B cell (primary cell): ENCODE measurements at regions not wholly inside any gene's neighbourhood (a gene's known extent, or its start where the extent isn't known, plus 50 kb on each side); places are given as distances from the start of the nearest gene placed in this dataset.

Source experiments
- ATAC-seq: fragments of 200-7000 bp; cut with Tn5 transposase; one replicate; pipeline ENCODE4 v1.10.0; 2021; ENCODE audit warnings: low read depth, mild to moderate bottlenecking, moderate number of reproducible peaks, moderate library complexity
- CTCF ChIA-PET: fragments of 350-600 bp; sonication (Branson Sonifier 250); formaldehyde crosslinking; loops from one replicate; lab custom pipeline; 2021; ENCODE audit warnings: antibody characterized with exemption, inconsistent platforms; lab: Charles Lee
- POLR2A ChIA-PET: fragments of 350-600 bp; sonication (Branson Sonifier 250); formaldehyde crosslinking; loops from one replicate; lab custom pipeline; 2021; ENCODE audit warnings: antibody characterized with exemption; lab: Charles Lee
- DNase-seq: peaks from one replicate; pipeline ENCODE4 v3.0.0; 2013
- H2AFZ ChIP-seq: 2 replicates; pipeline ENCODE4 v1.6.1; 2012; ENCODE audit warnings: mild to moderate bottlenecking, low read depth, low read length; ENCODE audit not compliant: insufficient read depth, poor library complexity, severe bottlenecking
- H3K27ac ChIP-seq, 2 donors: 1 replicate in 1 of 2; 2 replicates in 1 of 2; pipeline ENCODE4 v1.5.1; 2012 to 2013; ENCODE audit warnings: low read length in 2 of 2, mild to moderate bottlenecking in 2 of 2, moderate library complexity in 1 of 2
- H3K27me3 ChIP-seq, 4 experiments: fragments of 200-600 bp in 1 of 4; sonication (generic) in 1 of 4; replicated peaks in 1 of 4; 1 replicate in 2 of 4; 2 replicates in 2 of 4; pipeline versions ENCODE4 v1.6.1 to v1.7.0; 2013 to 2016; ENCODE audit warnings: low read length in 3 of 4, mild to moderate bottlenecking in 2 of 4, mixed read lengths in 1 of 4, moderate library complexity in 1 of 4; ENCODE audit not compliant: insufficient read depth in 4 of 4, control insufficient read depth in 3 of 4; ENCODE audit errors: control extremely low read depth in 1 of 4
- H3K36me3 ChIP-seq, 2 experiments: replicated peaks in 1 of 2; 1 replicate in 1 of 2; 2 replicates in 1 of 2; pipeline versions ENCODE4 v1.6.1 to v1.7.1; 2013; ENCODE audit warnings: low read length in 1 of 2; ENCODE audit not compliant: insufficient read depth in 2 of 2, control insufficient read depth in 1 of 2; ENCODE audit errors: control extremely low read depth in 1 of 2, extremely low read depth in 1 of 2
- H3K4me1 ChIP-seq, 2 donors: fragments of 200-600 bp in 1 of 2; sonication (generic) in 1 of 2; 1 replicate in 1 of 2; 2 replicates in 1 of 2; pipeline versions ENCODE4 v1.5.1 to v1.6.1; 2013 to 2017; ENCODE audit warnings: low read length in 2 of 2; ENCODE audit not compliant: control insufficient read depth in 2 of 2, insufficient read depth in 2 of 2
- H3K4me2 ChIP-seq: replicated peaks from 2 replicates; pipeline ENCODE3; 2012; ENCODE audit warnings: mild to moderate bottlenecking, low read depth, low read length; ENCODE audit not compliant: poor library complexity, severe bottlenecking
- H3K4me3 ChIP-seq, 5 experiments: fragments of 200-600 bp in 1 of 5; sonication (generic) in 1 of 5; 1 replicate in 3 of 5; 2 replicates in 2 of 5; pipeline versions ENCODE4 v1.5.1 to v1.7.0; 2011 to 2016; ENCODE audit warnings: low read length in 4 of 5, mild to moderate bottlenecking in 4 of 5, low read depth in 2 of 5, control low read depth in 1 of 5, moderate library complexity in 1 of 5; ENCODE audit not compliant: insufficient read depth in 1 of 5; ENCODE audit errors: control extremely low read depth in 1 of 5, extremely low read depth in 1 of 5
- H3K79me2 ChIP-seq: fragments of 200-600 bp; sonication (generic); one replicate; pipeline ENCODE4 v1.6.0; 2016; ENCODE audit warnings: low read length; ENCODE audit not compliant: control insufficient read depth, insufficient read depth
- H3K9ac ChIP-seq: fragments of 200-600 bp; sonication (generic); 2 replicates; pipeline ENCODE4 v1.6.1; 2017; ENCODE audit warnings: mild to moderate bottlenecking, low read length, moderate library complexity
- H3K9me3 ChIP-seq, 3 donors: one replicate each; pipeline versions ENCODE4 v1.6.1 to v1.7.1; 2013; ENCODE audit warnings: low read length in 2 of 3; ENCODE audit not compliant: control insufficient read depth in 2 of 3, insufficient read depth in 1 of 3; ENCODE audit errors: control extremely low read depth in 1 of 3
- H4K20me1 ChIP-seq: 2 replicates; pipeline ENCODE4 v1.6.0; 2012; ENCODE audit warnings: mild to moderate bottlenecking, low read length; ENCODE audit not compliant: insufficient read depth, control insufficient read depth, poor library complexity, severe bottlenecking
- H3K27ac Mint-ChIP-seq: one replicate; pipeline ENCODE4 v1.8.0; 2021; ENCODE audit warnings: mixed read lengths
- H3K27me3 Mint-ChIP-seq: one replicate; pipeline ENCODE4 v1.8.0; 2021; ENCODE audit warnings: mixed read lengths
- H3K4me1 Mint-ChIP-seq: one replicate; pipeline ENCODE4 v1.8.0; 2021; ENCODE audit warnings: mixed read lengths
- H3K4me3 Mint-ChIP-seq: one replicate; pipeline ENCODE4 v1.8.0; 2021; ENCODE audit warnings: mixed read lengths
- H3K9me3 Mint-ChIP-seq: one replicate; pipeline ENCODE4 v1.8.0; 2022; ENCODE audit warnings: mixed read lengths; ENCODE audit not compliant: insufficient read depth
- CTCF ChIP-seq: fragments of 200-600 bp; IDR thresholded peaks from one replicate; pipeline ENCODE4 v1.8.0; 2022; ENCODE audit warnings: antibody characterized with exemption, mild to moderate bottlenecking
- EZH2 ChIP-seq: IDR thresholded peaks from 2 replicates; pipeline ENCODE4 v1.6.1; 2012; ENCODE audit warnings: borderline replicate concordance, low read depth, mild to moderate bottlenecking, moderate library complexity, low read length; ENCODE audit not compliant: insufficient read depth, poor library complexity, severe bottlenecking
- WGBS: methylation state at CpG from one replicate; pipeline ENCODE4 v1.1.5; 2013; ENCODE audit warnings: missing lambda C conversion rate; ENCODE audit not compliant: insufficient coverage; 5-methylcytosine and 5-hydroxymethylcytosine counted together
- intact Hi-C: fragments of 100-400 bp; cut with micrococcal nuclease; formaldehyde crosslinking; loops from one replicate; pipeline ENCODE4 v1.10.0; 2022

GRCh38 chr4:83662204-83662603 lies 126.3 kb downstream of the GPAT3 start:
- Mint-ChIP-seq H3K4me3 (no peak overlapping the region), H3K4me1 (peaks cover 2% of the 10 kb centered on the region), H3K27me3 (peaks cover 34% of the 10 kb centered on the region), H3K27ac (no peak overlapping the region), H3K9me3 (no peaks in the 10 kb centered on the region)
- Histone ChIP-seq H3K4me1 (no peaks in the 10 kb centered on the region), H3K4me2 (no peak overlapping the region), H2AFZ (no peak overlapping the region), H3K9ac (no peak overlapping the region), H3K4me3 (no peak overlapping the region), H3K79me2 (no peaks in the 10 kb centered on the region), H3K36me3 (no peaks in the 10 kb centered on the region), H3K27ac (no peak overlapping the region), H4K20me1 (no peaks in the 10 kb centered on the region), H3K27me3 (peaks cover 0 to 6% (median 2%) of the 10 kb centered on the region in 4 experiments), H3K9me3 (no peaks in the 10 kb centered on the region)
- no peak for ATAC-seq
- intact Hi-C loops = no loop called here
- TF ChIP-seq CTCF (no peak), EZH2 (no peak)
- DNase-seq = no peak
- WGBS = 93% methylated on average over 1 of the region's 2 CpGs
- POLR2A ChIA-PET = no interaction called here
- CTCF ChIA-PET = no interaction called here

GRCh38 chr4:83661359-83661758 lies 125.5 kb downstream of the GPAT3 start:
- no peak overlapping the region for H3K4me3 ChIP-seq
- peaks cover 27% of the 10 kb centered on the region for H3K27me3 Mint-ChIP-seq
- ATAC-seq (no peak), DNase-seq (no peak)
- no peak overlapping the region for H3K27ac ChIP-seq
- no peaks in the 10 kb centered on the region for H3K36me3 ChIP-seq
- ChIA-PET POLR2A (no interaction called here), CTCF (interaction anchor here (1.1 kb wide), 1 partner anchor 16 kb away, joined by 3 read pairs; no protein-coding TSS in a partner anchor)
- no peak overlapping the region for H3K4me3 Mint-ChIP-seq
- H4K20me1 ChIP-seq = no peaks in the 10 kb centered on the region
- peaks cover 2% of the 10 kb centered on the region for H3K4me1 Mint-ChIP-seq
- no peaks in the 10 kb centered on the region for H3K9me3 ChIP-seq
- no peak overlapping the region for H3K9ac ChIP-seq
- no peak overlapping the region for H2AFZ ChIP-seq
- intact Hi-C loops = no loop called here
- no peaks in the 10 kb centered on the region for H3K79me2 ChIP-seq
- H3K4me1 ChIP-seq = no peaks in the 10 kb centered on the region
- no peak overlapping the region for H3K27ac Mint-ChIP-seq
- H3K9me3 Mint-ChIP-seq = no peaks in the 10 kb centered on the region
- H3K4me2 ChIP-seq = no peak overlapping the region
- TF ChIP-seq EZH2 = no peak
- TF ChIP-seq CTCF = no peak
- 90% methylated on average over 2 of the region's 2 CpGs for WGBS
- peaks cover 0 to 6% (median under 1%) of the 10 kb centered on the region in 4 experiments for H3K27me3 ChIP-seq
